ENCODE measurements at regions not wholly inside any gene's neighbourhood (a gene's known extent, or its start where the extent isn't known, plus 50 kb on each side); places are given as distances from the start of the nearest gene placed in this dataset.

GRCh38 chr13:50257646-50258045, 242.4 kb downstream of the KCNRG start:
- no peak for TF ChIP-seq CTCF (IDR thresholded peaks at IDR 0.05)
- TF ChIP-seq POLR2A (IDR thresholded peaks at IDR 0.05): no peak
- no peak for TF ChIP-seq POLR2AphosphoS5 (IDR thresholded peaks at IDR 0.05; ENCODE audit: insufficient read depth in 1 of 2, low read depth in 1 of 2)

All from vagina (tissue), 2 donors.